GM12878 (cell line): ENCODE measurements at regions not wholly inside any gene's neighbourhood (a gene's known extent, or its start where the extent isn't known, plus 50 kb on each side); places are given as distances from the start of the nearest gene placed in this dataset.

Source experiments
- ATAC-seq: fragments of 200-7000 bp; cut with Tn5 transposase; 3 replicates; pipeline ENCODE4 v1.9.1; 2020; ENCODE audit warnings: mild to moderate bottlenecking, moderate library complexity
- BruUV-seq: library from RNA; stranded (reverse); fragments of 400-500 nt; replicated peaks from 2 replicates; lab custom pipeline; 2021; lab: Mats Ljungman, UMichigan
- CTCF ChIA-PET: fragments of 300-600 bp; sonication (Branson Sonifier 250); formaldehyde crosslinking; extraction: SDS; loops from one replicate; lab custom pipeline; 2021; ENCODE audit warnings: inconsistent platforms; lab: Yijun Ruan, JAX
- POLR2A ChIA-PET: fragments of 350-600 bp; formaldehyde crosslinking; extraction: SDS; loops from one replicate; lab custom pipeline; 2021; ENCODE audit warnings: inconsistent platforms; lab: Charles Lee
- RAD21 ChIA-PET: fragments of 300-600 bp; sonication (Branson Sonifier 250); formaldehyde crosslinking; loops from one replicate; lab custom pipeline; 2023; ENCODE audit warnings: antibody characterized with exemption; ENCODE audit not compliant: unreplicated experiment; lab: Charles Lee
- SMC1A ChIA-PET: fragments of 300-600 bp; sonication (Branson Sonifier 250); formaldehyde crosslinking; loops from one replicate; lab custom pipeline; 2023; ENCODE audit not compliant: unreplicated experiment, uncharacterized antibody; lab: Charles Lee
- DNase-seq: peaks from one replicate; pipeline ENCODE4 v3.0.0-alpha.2; 2011; ENCODE audit warnings: low read depth, low spot score
- FAIRE-seq: peaks from 3 replicates; lab custom pipeline; 2011; peaks lifted over from hg19 to GRCh38; lab: Jason Lieb, UNC
- H2AFZ ChIP-seq: 2 replicates; pipeline ENCODE4 v1.6.0; 2011; ENCODE audit warnings: low read depth, low read length, control low read depth; ENCODE audit not compliant: control insufficient read depth
- H3K27ac ChIP-seq: 2 replicates; pipeline ENCODE4 v1.5.1; 2011; ENCODE audit warnings: control low read depth; ENCODE audit not compliant: control insufficient read depth, insufficient read depth
- H3K27me3 ChIP-seq, 2 experiments: replicated peaks in 1 of 2; 2 replicates each; pipeline versions ENCODE4 v1.6.0 to v1.6.1; 2011; ENCODE audit warnings: low read length in 1 of 2; ENCODE audit not compliant: control insufficient read depth in 2 of 2, insufficient read depth in 2 of 2
- H3K36me3 ChIP-seq, 2 experiments: 2 replicates each; pipeline ENCODE4 v1.5.1; 2011; ENCODE audit warnings: low read length in 1 of 2; ENCODE audit not compliant: control insufficient read depth in 2 of 2, insufficient read depth in 2 of 2
- H3K4me1 ChIP-seq: 2 replicates; pipeline ENCODE4 v1.6.1; 2011; ENCODE audit warnings: mild to moderate bottlenecking, low read length, moderate library complexity, mixed read lengths; ENCODE audit not compliant: control insufficient read depth, insufficient read depth
- H3K4me2 ChIP-seq: 2 replicates; pipeline ENCODE4 v1.6.0; 2011; ENCODE audit warnings: control low read depth; ENCODE audit not compliant: control insufficient read depth, insufficient read depth
- H3K4me3 ChIP-seq: fragments of 200-600 bp; sonication (generic); 2 replicates; pipeline ENCODE4 v1.5.1; 2016
- H3K79me2 ChIP-seq: 2 replicates; pipeline ENCODE4 v1.6.0; 2011; ENCODE audit warnings: low read length; ENCODE audit not compliant: control insufficient read depth, insufficient read depth
- H3K9ac ChIP-seq: 2 replicates; pipeline ENCODE4 v1.8.0; 2011; ENCODE audit warnings: low read length, control low read depth, mixed read lengths; ENCODE audit not compliant: control insufficient read depth, insufficient read depth
- H3K9me3 ChIP-seq: replicated peaks from 3 replicates; pipeline ENCODE4 v1.5.1; 2011; ENCODE audit warnings: mild to moderate bottlenecking, low read length; ENCODE audit not compliant: control insufficient read depth, insufficient read depth
- H4K20me1 ChIP-seq: 2 replicates; pipeline ENCODE4 v1.6.0; 2011; ENCODE audit not compliant: control insufficient read depth, insufficient read depth
- BACH1 ChIP-seq: fragments of 450-650 bp; IDR thresholded peaks from 2 replicates; pipeline ENCODE4 v1.6.1; 2017; ENCODE audit warnings: mild to moderate bottlenecking, borderline replicate concordance
- HDAC6 ChIP-seq: fragments of 200-600 bp; sonication (generic); IDR thresholded peaks from one replicate; pipeline ENCODE4 v1.8.0; 2017; ENCODE audit warnings: antibody characterized with exemption; ENCODE audit not compliant: unreplicated experiment
- LARP7 ChIP-seq: fragments of 450-650 bp; IDR thresholded peaks from 2 replicates; pipeline ENCODE4 v1.6.1; 2017; ENCODE audit warnings: mild to moderate bottlenecking
- MEF2A ChIP-seq: IDR thresholded peaks from 2 replicates; pipeline ENCODE4 v1.6.1; 2011; ENCODE audit warnings: low read depth, mild to moderate bottlenecking, low read length, moderate library complexity; ENCODE audit not compliant: insufficient read depth
- PAX8 ChIP-seq: fragments of 450-650 bp; IDR thresholded peaks from 2 replicates; pipeline ENCODE4 v1.6.1; 2017; ENCODE audit warnings: mild to moderate bottlenecking, moderate library complexity
- SMARCA5 ChIP-seq: fragments of 450-650 bp; IDR thresholded peaks from 2 replicates; pipeline ENCODE4 v1.6.1; 2017; ENCODE audit warnings: mild to moderate bottlenecking
- SUZ12 ChIP-seq: fragments of 200-600 bp; sonication (generic); IDR thresholded peaks from one replicate; pipeline ENCODE4 v1.6.1; 2018; ENCODE audit warnings: antibody characterized with exemption, mild to moderate bottlenecking; ENCODE audit not compliant: unreplicated experiment
- TAF1 ChIP-seq: IDR thresholded peaks from 2 replicates; pipeline ENCODE4 v1.6.1; 2011; ENCODE audit warnings: mild to moderate bottlenecking, low read depth, low read length, borderline replicate concordance
- WGBS: methylation state at CpG from one replicate; pipeline ENCODE4 v1.1.6; 2016; ENCODE audit warnings: low lambda C conversion rate; ENCODE audit not compliant: insufficient replicate concordance, insufficient coverage; ENCODE audit errors: missing lambda C conversion rate; 5-methylcytosine and 5-hydroxymethylcytosine counted together
- in situ Hi-C: fragments of 300-500 bp; cut with MboI; formaldehyde crosslinking; loops from 9 replicates; pipeline ENCODE4 v1.14.3; 2018; ENCODE audit warnings: mixed read lengths
- intact Hi-C: fragments of 100-400 bp; cut with micrococcal nuclease; formaldehyde crosslinking; loops from one replicate; pipeline ENCODE4 v1.14.2; 2022; ENCODE audit not compliant: unreplicated experiment
- TF ChIP-seq, protein P1 (sequence below), 3 experiments: IDR thresholded peaks in 2 of 3; conservative IDR thresholded peaks in 1 of 3; 2 replicates each; pipeline ENCODE4 v1.5.1; 2011; ENCODE audit warnings: low read depth in 3 of 3, low read length in 3 of 3, mild to moderate bottlenecking in 3 of 3, control low read depth in 2 of 3, moderate library complexity in 2 of 3, inconsistent platforms in 1 of 3, mixed read lengths in 1 of 3; ENCODE audit not compliant: control insufficient read depth in 2 of 3, insufficient read depth in 1 of 3; ENCODE audit errors: extremely low read depth in 1 of 3
- TF ChIP-seq, protein P2 (sequence below): fragments of 150-350 bp; IDR thresholded peaks from 2 replicates; pipeline ENCODE4 v1.6.1; 2014; ENCODE audit warnings: mild to moderate bottlenecking, low read depth, low read length
- TF ChIP-seq, protein P3 (sequence below): fragments of 450-650 bp; formaldehyde crosslinking; IDR thresholded peaks from 2 replicates; pipeline ENCODE4 v1.4.0; 2022; ENCODE audit warnings: mild to moderate bottlenecking, moderate library complexity
- TF ChIP-seq, protein P4 (sequence below): fragments of 450-650 bp; IDR thresholded peaks from 2 replicates; pipeline ENCODE4 v1.6.1; 2014; ENCODE audit warnings: mild to moderate bottlenecking
- TF ChIP-seq, protein P5 (sequence below): IDR thresholded peaks from 2 replicates; pipeline ENCODE4 v1.6.1; 2011; ENCODE audit warnings: borderline replicate concordance, low read depth, mild to moderate bottlenecking, moderate library complexity, mixed read lengths, low read length; ENCODE audit not compliant: insufficient read depth; ENCODE audit errors: extremely low read length

DNA sequence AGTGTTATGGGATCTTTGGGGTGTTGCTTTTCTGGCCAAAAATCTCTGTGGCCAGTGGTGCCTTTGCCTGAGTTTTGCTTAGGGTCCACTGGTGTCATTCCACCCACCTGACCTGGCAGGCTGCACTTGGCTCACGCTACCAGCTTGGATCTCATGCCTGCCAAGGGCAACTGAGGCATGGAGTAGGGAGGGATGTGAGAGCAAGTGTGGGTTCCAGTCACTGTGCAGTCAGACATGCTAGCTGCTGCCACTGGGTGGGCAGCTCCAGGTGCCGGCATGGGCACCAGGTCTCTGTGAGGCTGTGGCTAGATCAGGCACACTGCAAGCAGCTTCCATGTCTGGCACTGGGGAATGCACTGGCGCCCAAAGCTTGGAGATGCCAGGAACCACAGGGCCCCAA lies 424.1 kb downstream of the PRR32 start:
- Histone ChIP-seq H2AFZ (no peak overlapping the region), H3K9ac (no peak overlapping the region), H3K27ac (no peak overlapping the region), H3K4me1 (no peaks in the 10 kb centered on the region), H3K4me3 (no peak overlapping the region), H3K4me2 (no peak overlapping the region), H4K20me1 (no peaks in the 10 kb centered on the region), H3K79me2 (no peaks in the 10 kb centered on the region), H3K36me3 (no peaks in the 10 kb centered on the region), H3K9me3 (no peaks in the 10 kb centered on the region), H3K27me3 (no peaks in the 10 kb centered on the region)
- FAIRE-seq: no peak
- intact Hi-C loops: no loop called here
- ChIA-PET POLR2A (no interaction called here), CTCF (no interaction called here), SMC1A (no interaction called here), RAD21 (no interaction called here)
- WGBS: 47% methylated on average over 3 of the region's 3 CpGs
- in situ Hi-C loops: no loop called here
- TF ChIP-seq BACH1 (no peak), HDAC6 (no peak), PAX8 (no peak), SUZ12 (no peak), TAF1 (no peak), SMARCA5 (no peak), LARP7 (no peak), MEF2A (no peak)
- TF ChIP-seq, protein P1, sequence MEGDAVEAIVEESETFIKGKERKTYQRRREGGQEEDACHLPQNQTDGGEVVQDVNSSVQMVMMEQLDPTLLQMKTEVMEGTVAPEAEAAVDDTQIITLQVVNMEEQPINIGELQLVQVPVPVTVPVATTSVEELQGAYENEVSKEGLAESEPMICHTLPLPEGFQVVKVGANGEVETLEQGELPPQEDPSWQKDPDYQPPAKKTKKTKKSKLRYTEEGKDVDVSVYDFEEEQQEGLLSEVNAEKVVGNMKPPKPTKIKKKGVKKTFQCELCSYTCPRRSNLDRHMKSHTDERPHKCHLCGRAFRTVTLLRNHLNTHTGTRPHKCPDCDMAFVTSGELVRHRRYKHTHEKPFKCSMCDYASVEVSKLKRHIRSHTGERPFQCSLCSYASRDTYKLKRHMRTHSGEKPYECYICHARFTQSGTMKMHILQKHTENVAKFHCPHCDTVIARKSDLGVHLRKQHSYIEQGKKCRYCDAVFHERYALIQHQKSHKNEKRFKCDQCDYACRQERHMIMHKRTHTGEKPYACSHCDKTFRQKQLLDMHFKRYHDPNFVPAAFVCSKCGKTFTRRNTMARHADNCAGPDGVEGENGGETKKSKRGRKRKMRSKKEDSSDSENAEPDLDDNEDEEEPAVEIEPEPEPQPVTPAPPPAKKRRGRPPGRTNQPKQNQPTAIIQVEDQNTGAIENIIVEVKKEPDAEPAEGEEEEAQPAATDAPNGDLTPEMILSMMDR (IDR thresholded peaks at IDR 0.05 in 2 of 3, conservative IDR thresholded peaks at IDR 0.05 in 1 of 3; ENCODE audit: control insufficient read depth in 2 of 3, extremely low read depth in 1 of 3, insufficient read depth in 1 of 3, low read depth in 3 of 3, low read length in 3 of 3): no peak
- TF ChIP-seq, protein P2, sequence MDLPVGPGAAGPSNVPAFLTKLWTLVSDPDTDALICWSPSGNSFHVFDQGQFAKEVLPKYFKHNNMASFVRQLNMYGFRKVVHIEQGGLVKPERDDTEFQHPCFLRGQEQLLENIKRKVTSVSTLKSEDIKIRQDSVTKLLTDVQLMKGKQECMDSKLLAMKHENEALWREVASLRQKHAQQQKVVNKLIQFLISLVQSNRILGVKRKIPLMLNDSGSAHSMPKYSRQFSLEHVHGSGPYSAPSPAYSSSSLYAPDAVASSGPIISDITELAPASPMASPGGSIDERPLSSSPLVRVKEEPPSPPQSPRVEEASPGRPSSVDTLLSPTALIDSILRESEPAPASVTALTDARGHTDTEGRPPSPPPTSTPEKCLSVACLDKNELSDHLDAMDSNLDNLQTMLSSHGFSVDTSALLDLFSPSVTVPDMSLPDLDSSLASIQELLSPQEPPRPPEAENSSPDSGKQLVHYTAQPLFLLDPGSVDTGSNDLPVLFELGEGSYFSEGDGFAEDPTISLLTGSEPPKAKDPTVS: no peak
- TF ChIP-seq, protein P3, sequence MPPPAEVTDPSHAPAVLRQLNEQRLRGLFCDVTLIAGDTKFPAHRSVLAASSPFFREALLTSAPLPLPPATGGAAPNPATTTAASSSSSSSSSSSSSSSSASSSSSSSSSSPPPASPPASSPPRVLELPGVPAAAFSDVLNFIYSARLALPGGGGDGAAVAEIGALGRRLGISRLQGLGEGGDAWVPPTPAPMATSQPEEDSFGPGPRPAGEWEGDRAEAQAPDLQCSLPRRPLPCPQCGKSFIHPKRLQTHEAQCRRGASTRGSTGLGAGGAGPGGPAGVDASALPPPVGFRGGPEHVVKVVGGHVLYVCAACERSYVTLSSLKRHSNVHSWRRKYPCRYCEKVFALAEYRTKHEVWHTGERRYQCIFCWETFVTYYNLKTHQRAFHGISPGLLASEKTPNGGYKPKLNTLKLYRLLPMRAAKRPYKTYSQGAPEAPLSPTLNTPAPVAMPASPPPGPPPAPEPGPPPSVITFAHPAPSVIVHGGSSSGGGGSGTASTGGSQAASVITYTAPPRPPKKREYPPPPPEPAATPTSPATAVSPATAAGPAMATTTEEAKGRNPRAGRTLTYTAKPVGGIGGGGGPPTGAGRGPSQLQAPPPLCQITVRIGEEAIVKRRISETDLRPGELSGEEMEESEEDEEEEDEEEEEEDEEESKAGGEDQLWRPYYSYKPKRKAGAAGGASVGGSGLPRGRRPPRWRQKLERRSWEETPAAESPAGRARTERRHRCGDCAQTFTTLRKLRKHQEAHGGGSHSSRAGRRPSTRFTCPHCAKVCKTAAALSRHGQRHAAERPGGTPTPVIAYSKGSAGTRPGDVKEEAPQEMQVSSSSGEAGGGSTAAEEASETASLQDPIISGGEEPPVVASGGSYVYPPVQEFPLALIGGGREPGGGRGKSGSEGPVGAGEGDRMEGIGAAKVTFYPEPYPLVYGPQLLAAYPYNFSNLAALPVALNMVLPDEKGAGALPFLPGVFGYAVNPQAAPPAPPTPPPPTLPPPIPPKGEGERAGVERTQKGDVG (CRISPR knock-in tag): no peak
- TF ChIP-seq, protein P4, sequence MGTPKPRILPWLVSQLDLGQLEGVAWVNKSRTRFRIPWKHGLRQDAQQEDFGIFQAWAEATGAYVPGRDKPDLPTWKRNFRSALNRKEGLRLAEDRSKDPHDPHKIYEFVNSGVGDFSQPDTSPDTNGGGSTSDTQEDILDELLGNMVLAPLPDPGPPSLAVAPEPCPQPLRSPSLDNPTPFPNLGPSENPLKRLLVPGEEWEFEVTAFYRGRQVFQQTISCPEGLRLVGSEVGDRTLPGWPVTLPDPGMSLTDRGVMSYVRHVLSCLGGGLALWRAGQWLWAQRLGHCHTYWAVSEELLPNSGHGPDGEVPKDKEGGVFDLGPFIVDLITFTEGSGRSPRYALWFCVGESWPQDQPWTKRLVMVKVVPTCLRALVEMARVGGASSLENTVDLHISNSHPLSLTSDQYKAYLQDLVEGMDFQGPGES: no peak
- TF ChIP-seq, protein P5, sequence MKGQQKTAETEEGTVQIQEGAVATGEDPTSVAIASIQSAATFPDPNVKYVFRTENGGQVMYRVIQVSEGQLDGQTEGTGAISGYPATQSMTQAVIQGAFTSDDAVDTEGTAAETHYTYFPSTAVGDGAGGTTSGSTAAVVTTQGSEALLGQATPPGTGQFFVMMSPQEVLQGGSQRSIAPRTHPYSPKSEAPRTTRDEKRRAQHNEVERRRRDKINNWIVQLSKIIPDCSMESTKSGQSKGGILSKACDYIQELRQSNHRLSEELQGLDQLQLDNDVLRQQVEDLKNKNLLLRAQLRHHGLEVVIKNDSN: no peak
- ATAC-seq: no peak
- no peak for DNase-seq
- no TSS peak for BruUV-seq
